PC-9 (cell line): ENCODE measurements at regions not wholly inside any gene's neighbourhood (a gene's known extent, or its start where the extent isn't known, plus 50 kb on each side); places are given as distances from the start of the nearest gene placed in this dataset.
A peak's percentile ranks its signal among the peaks of the same experiment; 100 is the strongest.

ENCODE experiments used
- BruUV-seq: library from RNA; stranded (reverse); fragments of 400-500 nt; replicated peaks from 2 replicates; lab custom pipeline; 2021; lab: Mats Ljungman, UMichigan
- CTCF ChIA-PET: fragments of 300-600 bp; sonication (Branson Sonifier 250); formaldehyde crosslinking; loops from one replicate; lab custom pipeline; 2022; ENCODE audit warnings: antibody characterized with exemption; lab: Charles Lee
- POLR2A ChIA-PET: fragments of 300-600 bp; sonication (Branson Sonifier 250); formaldehyde crosslinking; loops from one replicate; lab custom pipeline; 2022; ENCODE audit warnings: antibody characterized with exemption; ENCODE audit not compliant: unreplicated experiment; lab: Charles Lee
- DNase-seq, 2 experiments: peaks; one replicate each; pipeline versions ENCODE4 v3.0.0 to v3.0.0-alpha.2; 2015 to 2022; ENCODE audit warnings: mixed read lengths in 1 of 2
- H2AFZ ChIP-seq: fragments of 200-600 bp; sonication (generic); 2 replicates; pipeline ENCODE4 v1.8.1; 2017; ENCODE audit warnings: antibody characterized with exemption
- H3F3A ChIP-seq: fragments of 200-600 bp; sonication (generic); 2 replicates; pipeline ENCODE4 v1.8.1; 2017; ENCODE audit warnings: antibody characterized with exemption, mild to moderate bottlenecking, low read depth; ENCODE audit not compliant: insufficient read depth
- H3K27ac ChIP-seq: fragments of 200-600 bp; sonication (generic); 2 replicates; pipeline ENCODE4 v1.6.1; 2016; ENCODE audit warnings: mixed run types
- H3K27me3 ChIP-seq: fragments of 200-600 bp; sonication (generic); 2 replicates; pipeline ENCODE4 v1.6.1; 2016; ENCODE audit warnings: low read depth, mixed run types; ENCODE audit not compliant: insufficient read depth
- H3K36me3 ChIP-seq: fragments of 200-600 bp; sonication (generic); 2 replicates; pipeline ENCODE4 v1.6.1; 2016; ENCODE audit warnings: low read depth, mixed run types
- H3K4me1 ChIP-seq: fragments of 200-600 bp; sonication (generic); replicated peaks from 2 replicates; pipeline ENCODE4 v1.6.1; 2016; ENCODE audit warnings: mixed run types; ENCODE audit not compliant: insufficient read depth
- H3K4me2 ChIP-seq: fragments of 200-600 bp; sonication (generic); 2 replicates; pipeline ENCODE4 v1.6.1; 2017; ENCODE audit warnings: mixed run types
- H3K4me3 ChIP-seq: fragments of 200-600 bp; sonication (generic); 2 replicates; pipeline ENCODE4 v1.6.1; 2016; ENCODE audit warnings: mixed run types
- H3K79me2 ChIP-seq: fragments of 200-600 bp; sonication (generic); 2 replicates; pipeline ENCODE4 v1.6.1; 2017; ENCODE audit warnings: low read depth, mixed run types
- H3K9me2 ChIP-seq: fragments of 200-600 bp; sonication (generic); 2 replicates; pipeline ENCODE4 v1.8.1; 2017; ENCODE audit warnings: mild to moderate bottlenecking; ENCODE audit not compliant: insufficient read depth
- H3K9me3 ChIP-seq: fragments of 200-600 bp; sonication (generic); 2 replicates; pipeline ENCODE4 v1.8.1; 2016; ENCODE audit warnings: low read depth; ENCODE audit not compliant: insufficient read depth
- H4K20me1 ChIP-seq: fragments of 200-600 bp; sonication (generic); 2 replicates; pipeline ENCODE4 v1.8.1; 2017; ENCODE audit not compliant: insufficient read depth
- EZH2 ChIP-seq: fragments of 200-600 bp; sonication (generic); IDR thresholded peaks from 2 replicates; pipeline ENCODE4 v1.8.0; 2017; ENCODE audit warnings: antibody characterized with exemption, low read depth
- intact Hi-C: fragments of 100-400 bp; cut with micrococcal nuclease; formaldehyde crosslinking; loops from one replicate; pipeline ENCODE4 v1.10.0; 2022; ENCODE audit not compliant: unreplicated experiment
- TF ChIP-seq, protein P1 (sequence below): fragments of 200-600 bp; sonication (generic); conservative IDR thresholded peaks from 2 replicates; pipeline ENCODE4 v1.6.1; 2017; ENCODE audit warnings: mixed run types, antibody characterized with exemption, mild to moderate bottlenecking, moderate library complexity

DNA sequence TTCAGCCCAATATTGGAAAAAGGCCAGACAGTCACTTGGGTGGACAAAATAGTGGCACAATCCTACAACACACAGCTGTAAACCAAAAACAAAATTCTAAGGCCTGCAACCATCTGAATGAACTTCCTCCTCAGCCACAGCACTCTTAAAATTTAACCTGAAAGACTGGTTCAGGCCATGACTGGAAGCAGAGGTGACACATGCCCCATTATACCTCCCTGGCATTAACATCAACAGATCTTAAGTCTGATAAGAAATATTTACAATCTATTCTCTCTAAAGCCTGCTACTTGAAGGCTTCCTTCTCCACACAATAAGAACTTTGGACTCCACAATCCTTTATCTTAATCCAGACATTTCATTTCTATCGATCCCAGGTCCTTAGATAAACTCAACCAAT, 192.4 kb upstream of the LRP1B start:
- TF ChIP-seq, protein P1, sequence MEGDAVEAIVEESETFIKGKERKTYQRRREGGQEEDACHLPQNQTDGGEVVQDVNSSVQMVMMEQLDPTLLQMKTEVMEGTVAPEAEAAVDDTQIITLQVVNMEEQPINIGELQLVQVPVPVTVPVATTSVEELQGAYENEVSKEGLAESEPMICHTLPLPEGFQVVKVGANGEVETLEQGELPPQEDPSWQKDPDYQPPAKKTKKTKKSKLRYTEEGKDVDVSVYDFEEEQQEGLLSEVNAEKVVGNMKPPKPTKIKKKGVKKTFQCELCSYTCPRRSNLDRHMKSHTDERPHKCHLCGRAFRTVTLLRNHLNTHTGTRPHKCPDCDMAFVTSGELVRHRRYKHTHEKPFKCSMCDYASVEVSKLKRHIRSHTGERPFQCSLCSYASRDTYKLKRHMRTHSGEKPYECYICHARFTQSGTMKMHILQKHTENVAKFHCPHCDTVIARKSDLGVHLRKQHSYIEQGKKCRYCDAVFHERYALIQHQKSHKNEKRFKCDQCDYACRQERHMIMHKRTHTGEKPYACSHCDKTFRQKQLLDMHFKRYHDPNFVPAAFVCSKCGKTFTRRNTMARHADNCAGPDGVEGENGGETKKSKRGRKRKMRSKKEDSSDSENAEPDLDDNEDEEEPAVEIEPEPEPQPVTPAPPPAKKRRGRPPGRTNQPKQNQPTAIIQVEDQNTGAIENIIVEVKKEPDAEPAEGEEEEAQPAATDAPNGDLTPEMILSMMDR = no peak
- no peaks in the 10 kb centered on the region for H4K20me1 ChIP-seq
- no peaks in the 10 kb centered on the region for H3F3A ChIP-seq
- ChIA-PET CTCF (no interaction called here), POLR2A (no interaction called here)
- peak overlapping the region; percentile 48 for H3K4me2 ChIP-seq
- H3K27ac ChIP-seq = peak overlapping the region; percentile 24; the same call in 1 of the 2 replicates
- BruUV-seq = no TSS peak
- no peaks in the 10 kb centered on the region for H3K36me3 ChIP-seq
- peak; percentile 49 to 84 for DNase-seq
- no peaks in the 10 kb centered on the region for H3K79me2 ChIP-seq
- H3K27me3 ChIP-seq = no peaks in the 10 kb centered on the region
- H3K4me1 ChIP-seq = peaks cover 18% of the 10 kb centered on the region
- H3K4me3 ChIP-seq = no peak overlapping the region
- H3K9me2 ChIP-seq = no peaks in the 10 kb centered on the region
- H2AFZ ChIP-seq = no peak overlapping the region
- intact Hi-C loops = loop anchor here (2.0 to 5.0 kb wide), 3 partner anchors 16 to 274 kb away; no protein-coding TSS in a partner anchor
- H3K9me3 ChIP-seq = no peaks in the 10 kb centered on the region

DNA sequence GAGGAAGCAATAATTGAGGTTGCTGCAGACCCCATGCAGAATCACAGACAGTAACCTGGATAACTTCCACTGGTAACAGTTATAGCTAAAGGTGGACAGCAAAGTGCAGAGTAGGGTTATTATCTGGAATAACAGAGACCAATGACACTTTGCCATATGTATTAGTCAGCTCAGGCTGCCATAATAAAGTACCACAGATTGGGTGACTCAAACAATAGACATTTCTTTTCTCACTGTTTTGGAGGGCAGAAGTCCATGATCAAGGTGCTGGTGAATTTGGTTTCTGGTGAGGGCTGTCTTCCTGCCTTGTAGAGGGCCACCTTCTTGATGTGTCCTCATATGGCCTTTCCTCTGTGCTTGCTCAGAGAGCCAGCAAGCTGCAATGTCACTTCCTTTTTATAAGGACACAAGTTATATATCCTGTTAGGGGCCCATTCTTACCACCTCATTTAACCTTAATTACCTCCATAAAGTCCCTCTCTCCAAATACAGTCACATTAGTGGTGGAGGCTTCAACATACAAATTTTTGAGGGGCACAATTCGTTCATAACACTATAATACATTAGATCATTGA, 191.0 kb upstream of the LRP1B start:
- Histone ChIP-seq H3K79me2 (no peaks in the 10 kb centered on the region), H3K4me3 (no peak overlapping the region), H4K20me1 (no peaks in the 10 kb centered on the region), H3K27ac (no peak overlapping the region), H3K27me3 (no peaks in the 10 kb centered on the region), H3K4me2 (no peak overlapping the region), H3F3A (no peaks in the 10 kb centered on the region), H3K4me1 (peaks cover 18% of the 10 kb centered on the region), H3K36me3 (no peaks in the 10 kb centered on the region), H3K9me2 (no peaks in the 10 kb centered on the region), H2AFZ (no peak overlapping the region), H3K9me3 (no peaks in the 10 kb centered on the region)
- intact Hi-C loops = loop anchor here (2.0 to 5.0 kb wide), 3 partner anchors 15 to 275 kb away; no protein-coding TSS in a partner anchor
- DNase-seq = no peak
- ChIA-PET POLR2A (no interaction called here), CTCF (no interaction called here)
- no TSS peak for BruUV-seq
- TF ChIP-seq EZH2 = no peak
- TF ChIP-seq, protein P1 = no peak

DNA sequence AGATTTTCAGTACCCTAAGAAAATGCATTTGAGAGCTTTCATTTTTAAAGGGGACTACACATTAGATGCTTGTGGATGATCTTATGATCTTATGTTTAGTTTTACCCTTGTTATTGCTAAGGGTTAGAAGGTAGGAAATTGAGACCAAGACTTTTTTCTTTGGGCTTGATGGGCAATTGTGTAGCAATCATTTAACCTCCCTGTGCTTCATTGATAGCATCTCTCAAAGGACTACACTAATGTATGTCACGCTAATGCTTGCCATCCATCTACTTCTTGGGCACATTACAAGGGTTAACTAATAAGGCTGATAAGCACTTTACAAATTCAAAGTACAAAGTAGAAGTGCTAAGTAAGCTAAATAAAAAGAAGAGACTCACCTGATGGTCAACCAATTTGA, 189.3 kb upstream of the LRP1B start:
- TF ChIP-seq, protein P1 = no peak
- no peak for TF ChIP-seq EZH2

More for the DNA sequence above, 189.3 kb upstream of the LRP1B start:
- no peaks in the 10 kb centered on the region for H3K9me2 ChIP-seq
- H2AFZ ChIP-seq = no peak overlapping the region
- no peaks in the 10 kb centered on the region for H3K9me3 ChIP-seq
- H3K27ac ChIP-seq = no peak overlapping the region
- no peaks in the 10 kb centered on the region for H3F3A ChIP-seq
- no peak overlapping the region for H3K4me2 ChIP-seq
- H3K4me1 ChIP-seq = peaks cover 18% of the 10 kb centered on the region
- intact Hi-C loops = loop anchor here (5.0 kb wide), 1 partner anchor 133 kb away; no protein-coding TSS in a partner anchor
- no peak overlapping the region for H3K4me3 ChIP-seq
- CTCF ChIA-PET = no interaction called here
- BruUV-seq = no TSS peak
- H3K27me3 ChIP-seq = no peaks in the 10 kb centered on the region
- H3K79me2 ChIP-seq = no peaks in the 10 kb centered on the region
- H3K36me3 ChIP-seq = no peaks in the 10 kb centered on the region
- POLR2A ChIA-PET = no interaction called here
- no peak for DNase-seq
- H4K20me1 ChIP-seq = no peaks in the 10 kb centered on the region
